A673 (cell line): ENCODE measurements at regions not wholly inside any gene's neighbourhood (a gene's known extent, or its start where the extent isn't known, plus 50 kb on each side); places are given as distances from the start of the nearest gene placed in this dataset.

Experiments
- EZH2 ChIP-seq: fragments of 200-600 bp; sonication (generic); IDR thresholded peaks from 2 replicates; pipeline ENCODE4 v1.6.1; 2017; ENCODE audit warnings: borderline replicate concordance, low read depth, mild to moderate bottlenecking, mixed read lengths, antibody characterized with exemption, low read length; ENCODE audit not compliant: poor library complexity, severe bottlenecking
- TF ChIP-seq, protein P1 (sequence below): fragments of 300-800, 200-600 bp; sonication (generic); conservative IDR thresholded peaks from 2 replicates; pipeline ENCODE4 v1.5.1; 2017; ENCODE audit warnings: low read depth, mild to moderate bottlenecking, antibody characterized with exemption, low read length, moderate library complexity, mixed read lengths

DNA sequence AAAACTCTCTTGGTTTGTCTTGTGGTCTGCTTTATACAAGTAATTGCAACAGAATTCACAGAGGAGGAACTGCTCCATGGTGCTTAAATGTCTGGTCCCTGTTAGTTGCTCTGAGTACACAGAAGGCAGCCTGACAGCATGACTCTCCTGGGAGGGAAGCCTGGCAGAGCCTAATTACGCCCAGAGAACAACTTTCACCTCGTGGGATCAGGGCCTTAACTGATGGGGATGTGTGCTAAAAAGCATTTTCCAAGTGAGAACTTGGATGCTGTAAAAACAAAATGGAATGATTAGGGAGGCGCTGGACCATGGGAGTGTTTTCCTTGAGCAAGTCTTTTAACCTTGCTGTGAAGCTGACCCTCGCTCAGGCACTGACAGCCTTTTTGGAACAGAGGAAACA is 154.0 kb upstream of the TENM4 start:
- TF ChIP-seq EZH2 = no peak
- TF ChIP-seq, protein P1, sequence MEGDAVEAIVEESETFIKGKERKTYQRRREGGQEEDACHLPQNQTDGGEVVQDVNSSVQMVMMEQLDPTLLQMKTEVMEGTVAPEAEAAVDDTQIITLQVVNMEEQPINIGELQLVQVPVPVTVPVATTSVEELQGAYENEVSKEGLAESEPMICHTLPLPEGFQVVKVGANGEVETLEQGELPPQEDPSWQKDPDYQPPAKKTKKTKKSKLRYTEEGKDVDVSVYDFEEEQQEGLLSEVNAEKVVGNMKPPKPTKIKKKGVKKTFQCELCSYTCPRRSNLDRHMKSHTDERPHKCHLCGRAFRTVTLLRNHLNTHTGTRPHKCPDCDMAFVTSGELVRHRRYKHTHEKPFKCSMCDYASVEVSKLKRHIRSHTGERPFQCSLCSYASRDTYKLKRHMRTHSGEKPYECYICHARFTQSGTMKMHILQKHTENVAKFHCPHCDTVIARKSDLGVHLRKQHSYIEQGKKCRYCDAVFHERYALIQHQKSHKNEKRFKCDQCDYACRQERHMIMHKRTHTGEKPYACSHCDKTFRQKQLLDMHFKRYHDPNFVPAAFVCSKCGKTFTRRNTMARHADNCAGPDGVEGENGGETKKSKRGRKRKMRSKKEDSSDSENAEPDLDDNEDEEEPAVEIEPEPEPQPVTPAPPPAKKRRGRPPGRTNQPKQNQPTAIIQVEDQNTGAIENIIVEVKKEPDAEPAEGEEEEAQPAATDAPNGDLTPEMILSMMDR = no peak
